ENCODE measurements at regions not wholly inside any gene's neighbourhood (a gene's known extent, or its start where the extent isn't known, plus 50 kb on each side); places are given as distances from the start of the nearest gene placed in this dataset.

DNA sequence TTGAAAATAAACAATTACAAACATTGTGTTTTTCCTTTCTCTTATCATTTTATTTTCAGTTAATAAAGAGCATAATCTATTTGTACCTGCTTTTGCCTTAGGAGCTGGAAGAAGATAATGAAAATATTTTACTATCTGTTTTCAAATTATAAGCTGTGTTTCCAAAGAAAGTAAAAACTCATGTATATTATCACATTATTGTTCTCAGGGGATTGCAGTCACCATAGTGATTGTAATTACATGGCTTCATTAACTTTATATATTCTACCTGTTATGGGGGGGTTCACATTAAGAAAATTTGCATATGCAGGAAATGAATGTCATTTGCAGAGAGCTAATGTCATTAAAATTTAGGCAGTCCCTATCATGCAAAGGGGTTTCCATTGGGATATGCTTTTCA lies 542.3 kb downstream of the NXPH1 start:
- Histone ChIP-seq H3K23ac (ENCODE audit: low read depth, low read length) (no peak overlapping the region), H3K18ac (ENCODE audit: low read depth, low read length) (no peak overlapping the region), H3K4ac (ENCODE audit: low read depth, low read length) (no peak overlapping the region), H3K9me3 (ENCODE audit: control insufficient read depth, insufficient read depth, low read length) (no peaks in the 10 kb centered on the region), H3K56ac (ENCODE audit: extremely low read depth, insufficient read depth, low read length) (no peak overlapping the region), H4K91ac (ENCODE audit: insufficient read depth, low read depth, low read length) (no peak overlapping the region), H3K14ac (replicated peaks; ENCODE audit: low read depth, low read length) (no peak overlapping the region), H3K4me3 (ENCODE audit: insufficient read depth, low read depth, low read length) (no peak overlapping the region), H3K9ac (ENCODE audit: low read depth, low read length) (no peak overlapping the region), H3K27me3 (ENCODE audit: control insufficient read depth, insufficient read depth, low read length) (no peaks in the 10 kb centered on the region), H2AFZ (replicated peaks; ENCODE audit: low read length, poor library complexity) (no peak overlapping the region), H2AK9ac (replicated peaks; ENCODE audit: low read depth, low read length, poor library complexity) (no peak overlapping the region), H2BK20ac (ENCODE audit: low read depth, low read length) (no peak overlapping the region), H2AK5ac (ENCODE audit: low read depth, low read length) (no peak overlapping the region), H4K5ac (ENCODE audit: low read depth, low read length) (no peak overlapping the region), H2BK15ac (ENCODE audit: low read depth, low read length) (no peak overlapping the region), H3K27ac (ENCODE audit: insufficient read depth, low read length) (no peak overlapping the region), H3K79me1 (ENCODE audit: low read depth in 1 of 2, low read length in 2 of 2) (no peaks in the 10 kb centered on the region), H2BK5ac (ENCODE audit: low read depth, low read length, poor library complexity, severe bottlenecking) (no peak overlapping the region), H3K9me1 (ENCODE audit: insufficient read depth, low read length) (no peaks in the 10 kb centered on the region), H3K36me3 (ENCODE audit: control insufficient read depth, insufficient read depth, low read length) (no peaks in the 10 kb centered on the region), H3K4me1 (ENCODE audit: control insufficient read depth, insufficient read depth, low read length) (no peaks in the 10 kb centered on the region), H4K8ac (ENCODE audit: low read depth in 2 of 2, low read length in 2 of 2) (no peak overlapping the region), H3K4me2 (ENCODE audit: low read depth, low read length) (no peak overlapping the region), H4K20me1 (ENCODE audit: insufficient read depth, low read length) (no peaks in the 10 kb centered on the region), H2BK120ac (ENCODE audit: low read depth, low read length) (no peak overlapping the region)
- ChIA-PET CTCF (no interaction called here), POLR2A (ENCODE audit: unreplicated experiment) (no interaction called here)
- in situ Hi-C loops (cut with MboI; ENCODE audit: low sequenced_read_pairs) (no loop called here), intact Hi-C loops (cut with micrococcal nuclease) (no loop called here), dilution Hi-C loops (cut with HindIII; ENCODE audit: low sequenced_read_pairs, unreplicated experiment) (no loop called here)
- no peak for ATAC-seq (ENCODE audit: low read depth)
- no peak for DNase-seq
- no TSS peak for BruUV-seq (replicated peaks)
- TF ChIP-seq CHD1 (IDR thresholded peaks at IDR 0.05; ENCODE audit: low read depth, low read length) (no peak), MXI1 (IDR thresholded peaks at IDR 0.05; ENCODE audit: borderline replicate concordance, low read depth, low read length) (no peak), CEBPB (IDR thresholded peaks at IDR 0.05; ENCODE audit: low read depth, low read length) (no peak), BHLHE40 (IDR thresholded peaks at IDR 0.05; ENCODE audit: low read depth, low read length) (no peak), FOS (IDR thresholded peaks at IDR 0.05; ENCODE audit: low read depth, low read length) (no peak), CTCF (conservative IDR thresholded peaks at IDR 0.05; ENCODE audit: low read depth, low read length) (no peak), NFE2L2 (IDR thresholded peaks at IDR 0.05; ENCODE audit: low read depth, low read length) (no peak), MAZ (IDR thresholded peaks at IDR 0.05; ENCODE audit: borderline replicate concordance, low read depth, low read length) (no peak), SMC3 (IDR thresholded peaks at IDR 0.05; ENCODE audit: low read depth, low read length) (no peak), POLR2A (IDR thresholded peaks at IDR 0.05; ENCODE audit: low read depth, low read length) (no peak)
- TF ChIP-seq, protein P1, sequence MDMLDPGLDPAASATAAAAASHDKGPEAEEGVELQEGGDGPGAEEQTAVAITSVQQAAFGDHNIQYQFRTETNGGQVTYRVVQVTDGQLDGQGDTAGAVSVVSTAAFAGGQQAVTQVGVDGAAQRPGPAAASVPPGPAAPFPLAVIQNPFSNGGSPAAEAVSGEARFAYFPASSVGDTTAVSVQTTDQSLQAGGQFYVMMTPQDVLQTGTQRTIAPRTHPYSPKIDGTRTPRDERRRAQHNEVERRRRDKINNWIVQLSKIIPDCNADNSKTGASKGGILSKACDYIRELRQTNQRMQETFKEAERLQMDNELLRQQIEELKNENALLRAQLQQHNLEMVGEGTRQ (IDR thresholded peaks at IDR 0.05; ENCODE audit: low read depth, low read length): no peak

All from IMR-90 (cell line).